Stimulated activated naive CD8-positive, alpha-beta T cell treated with anti-CD3 and anti-CD28 coated beads, Interleukin-15, Interleukin-2, amounts not matched to agents 100 U/mL and 50 U/mL, for 24 hours (primary cell): ENCODE measurements at regions not wholly inside any gene's neighbourhood (a gene's known extent, or its start where the extent isn't known, plus 50 kb on each side); places are given as distances from the start of the nearest gene placed in this dataset.

ENCODE experiments used
- ATAC-seq: fragments of 150-1000 bp; cut with Tn5 transposase; one replicate; pipeline ENCODE4 v1.10.0; 2021
- DNase-seq: peaks from one replicate; pipeline ENCODE4 v3.0.0; 2021

DNA sequence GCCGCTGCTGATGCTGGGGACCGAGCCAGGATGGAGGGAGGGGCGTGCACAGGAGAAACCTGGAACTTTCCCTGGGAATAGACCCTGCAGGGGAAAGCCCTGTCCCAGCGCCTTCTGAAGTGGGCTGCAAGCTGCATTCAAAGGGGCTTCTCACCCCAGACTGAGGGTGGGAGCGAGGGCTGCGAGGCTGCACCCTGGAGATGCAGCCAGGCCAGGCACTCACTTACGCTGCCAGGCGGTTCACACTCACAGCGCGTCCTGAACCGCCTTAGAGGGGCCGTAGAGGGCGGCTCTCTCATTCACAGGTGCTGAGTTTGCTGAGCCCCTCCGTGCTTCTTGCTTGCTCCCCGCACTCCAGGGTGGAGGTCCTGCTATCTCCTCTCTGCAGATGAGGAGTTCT is 208.5 kb upstream of the C14orf180 start:
- DNase-seq, result no peak
- no peak for ATAC-seq

GRCh38 chr14:104371917-104372316 is 207.6 kb upstream of the C14orf180 start:
- ATAC-seq, result no peak
- DNase-seq, result no peak

- no peak for ATAC-seq
- DNase-seq, result no peak
Measured at GRCh38 chr14:104372390-104373054, 207.0 kb upstream of the C14orf180 start.

- ATAC-seq (no peak), DNase-seq (no peak)
Measured at GRCh38 chr14:104373055-104373854, 206.3 kb upstream of the C14orf180 start.

DNA sequence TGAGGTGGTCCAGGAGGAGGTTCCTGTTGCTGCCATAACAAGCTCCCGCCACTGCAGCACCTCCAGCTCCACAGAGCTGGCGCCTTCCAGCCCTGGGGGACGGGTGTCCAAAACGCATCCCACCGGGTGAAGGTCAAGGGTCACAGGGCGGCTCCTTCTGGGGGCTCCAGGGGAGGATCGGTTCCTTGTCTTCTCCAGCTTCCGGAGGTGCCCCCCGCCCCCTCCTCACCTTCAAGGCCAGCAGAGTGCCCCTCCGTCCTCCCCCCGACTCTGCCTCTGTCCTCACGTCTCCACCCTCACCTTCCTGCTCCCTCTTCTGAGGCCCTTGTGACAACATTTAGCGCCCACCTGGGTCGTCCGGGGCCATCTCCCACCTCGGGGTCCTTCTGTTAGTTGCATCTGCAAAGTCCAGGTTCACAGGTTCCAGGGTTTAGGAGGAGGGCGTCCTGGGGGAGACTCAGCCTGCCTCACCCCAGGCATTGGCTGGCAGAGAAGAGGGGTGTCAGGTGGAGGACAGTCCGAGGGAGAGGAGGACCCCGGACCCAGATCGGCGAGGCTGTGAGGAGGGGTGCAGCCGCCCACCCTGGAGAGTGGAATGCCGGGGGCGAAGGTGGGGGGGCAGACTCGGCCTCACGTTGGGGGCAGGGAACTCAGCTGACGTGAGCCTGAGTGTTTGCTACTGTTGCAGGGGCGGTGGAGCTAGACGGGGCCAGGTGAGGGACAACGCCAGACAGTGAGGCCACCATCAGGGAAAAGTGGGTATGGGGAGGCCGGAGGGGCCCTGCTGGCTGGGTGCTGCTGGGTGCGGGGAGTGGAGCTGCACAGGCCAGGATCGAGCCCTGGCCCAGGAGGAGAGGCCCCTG is 205.5 kb upstream of the C14orf180 start:
- DNase-seq, result no peak
- ATAC-seq, result no peak

- ATAC-seq, result no peak
Measured at GRCh38 chr14:104374718-104375080, 204.9 kb upstream of the C14orf180 start.

GRCh38 chr14:104375551-104376201 is 203.9 kb upstream of the C14orf180 start:
- ATAC-seq, result no peak
- DNase-seq, result no peak

More at GRCh38 chr14:104374718-104375080, 204.9 kb upstream of the C14orf180 start:
- no peak for DNase-seq

- no peak for DNase-seq
- ATAC-seq, result no peak
Measured at GRCh38 chr14:104376202-104377140, 203.1 kb upstream of the C14orf180 start.

DNA sequence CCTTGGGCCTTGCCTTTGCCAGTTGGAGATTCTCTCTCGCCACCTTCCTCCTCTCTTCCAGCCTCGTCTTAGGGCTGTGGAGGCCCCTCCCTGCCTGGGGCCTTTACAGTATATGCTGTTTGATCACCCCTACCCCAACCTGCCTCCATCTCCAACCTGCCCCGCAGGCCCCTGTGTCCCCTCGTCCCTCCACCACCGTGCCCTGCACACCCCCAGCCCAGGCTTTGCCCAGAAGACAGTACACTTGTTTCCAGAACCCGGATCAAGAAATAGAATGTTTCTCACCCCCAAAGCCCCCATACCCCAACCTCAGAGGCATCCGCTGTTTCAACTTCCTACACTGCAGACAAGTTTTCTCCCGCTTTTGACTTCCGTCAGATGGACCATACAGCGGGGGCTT is 202.3 kb upstream of the C14orf180 start:
- ATAC-seq, result no peak

DNA sequence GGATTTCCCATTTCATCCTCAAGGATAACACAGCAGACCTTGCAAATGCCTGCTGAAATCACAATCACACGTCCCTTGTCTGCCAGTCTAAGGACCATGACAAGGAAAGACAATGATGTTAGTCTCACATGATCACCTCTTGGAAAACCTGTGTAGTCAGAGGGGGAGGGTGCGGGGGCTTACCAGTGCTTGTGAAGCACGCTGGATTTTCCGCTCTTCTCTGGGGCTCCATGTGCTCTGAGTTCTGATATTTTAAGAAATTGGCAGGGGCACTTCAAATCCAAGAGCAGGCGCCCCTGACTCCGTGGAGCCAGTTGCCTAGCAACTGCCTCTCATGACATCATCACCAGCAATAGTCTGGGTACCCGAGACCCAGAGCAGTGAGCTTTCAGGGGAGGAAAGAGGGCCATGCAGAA is 200.9 kb upstream of the C14orf180 start:
- DNase-seq, result no peak
- ATAC-seq, result no peak

More for the DNA sequence above, 202.3 kb upstream of the C14orf180 start:
- DNase-seq, result no peak

GRCh38 chr14:104382361-104383087 is 197.0 kb upstream of the C14orf180 start:
- ATAC-seq, result no peak
- DNase-seq, result no peak

DNA sequence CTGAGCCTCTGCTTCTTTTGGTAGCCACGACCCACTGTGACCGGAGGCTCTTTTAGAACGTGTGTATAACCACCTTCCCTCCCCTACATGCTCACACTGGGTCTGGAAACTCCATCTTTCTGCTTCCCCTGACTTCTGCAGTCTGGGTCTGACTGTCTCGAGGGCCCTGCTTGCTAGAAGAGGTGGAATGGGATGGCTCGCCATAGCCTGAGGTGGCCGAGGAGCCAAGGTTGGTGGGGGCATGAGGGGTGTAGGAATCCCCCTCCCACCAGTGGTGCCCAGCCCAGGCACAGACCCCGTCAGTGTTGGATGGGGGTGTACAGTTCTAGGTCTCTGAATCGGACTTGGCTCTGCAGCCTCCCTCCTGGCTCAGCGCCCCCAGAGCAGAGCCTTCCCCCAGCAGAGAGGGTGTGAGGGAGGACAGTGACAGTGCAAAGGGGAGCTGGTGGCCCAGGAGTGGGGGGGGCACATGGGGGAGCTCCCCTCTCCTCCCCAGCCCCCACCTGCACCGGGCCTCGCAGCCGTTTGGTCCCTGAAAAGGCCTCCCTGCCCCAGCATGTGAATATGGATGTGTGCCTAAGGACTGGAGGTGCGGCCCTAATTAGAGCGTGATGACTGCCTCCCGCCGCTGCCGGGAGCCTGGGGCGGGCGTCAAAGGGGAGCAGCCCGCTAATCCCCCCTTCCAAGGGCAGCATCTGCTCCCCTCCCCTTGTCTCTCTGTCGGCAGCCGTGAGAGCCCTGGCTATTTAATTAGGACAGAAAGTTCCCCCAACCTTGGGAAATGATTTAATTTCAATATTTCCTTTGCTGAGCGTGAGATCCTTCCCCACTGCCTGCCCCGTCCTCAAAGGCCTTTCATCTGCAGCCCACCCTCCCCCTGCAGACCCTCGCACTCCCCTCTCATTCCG is 196.2 kb upstream of the C14orf180 start:
- no peak for DNase-seq

GRCh38 chr14:104383996-104384775 is 195.4 kb upstream of the C14orf180 start:
- DNase-seq (no peak), ATAC-seq (no peak)

More for the DNA sequence above, 196.2 kb upstream of the C14orf180 start:
- no peak for ATAC-seq

- DNase-seq, result no peak
- no peak for ATAC-seq
Measured at GRCh38 chr14:104384776-104385071, 194.8 kb upstream of the C14orf180 start.

- DNase-seq (no peak), ATAC-seq (no peak)
Measured at GRCh38 chr14:104385111-104385510, 194.5 kb upstream of the C14orf180 start.

- no peak for ATAC-seq
Measured at GRCh38 chr14:104385531-104386101, 193.9 kb upstream of the C14orf180 start.

DNA sequence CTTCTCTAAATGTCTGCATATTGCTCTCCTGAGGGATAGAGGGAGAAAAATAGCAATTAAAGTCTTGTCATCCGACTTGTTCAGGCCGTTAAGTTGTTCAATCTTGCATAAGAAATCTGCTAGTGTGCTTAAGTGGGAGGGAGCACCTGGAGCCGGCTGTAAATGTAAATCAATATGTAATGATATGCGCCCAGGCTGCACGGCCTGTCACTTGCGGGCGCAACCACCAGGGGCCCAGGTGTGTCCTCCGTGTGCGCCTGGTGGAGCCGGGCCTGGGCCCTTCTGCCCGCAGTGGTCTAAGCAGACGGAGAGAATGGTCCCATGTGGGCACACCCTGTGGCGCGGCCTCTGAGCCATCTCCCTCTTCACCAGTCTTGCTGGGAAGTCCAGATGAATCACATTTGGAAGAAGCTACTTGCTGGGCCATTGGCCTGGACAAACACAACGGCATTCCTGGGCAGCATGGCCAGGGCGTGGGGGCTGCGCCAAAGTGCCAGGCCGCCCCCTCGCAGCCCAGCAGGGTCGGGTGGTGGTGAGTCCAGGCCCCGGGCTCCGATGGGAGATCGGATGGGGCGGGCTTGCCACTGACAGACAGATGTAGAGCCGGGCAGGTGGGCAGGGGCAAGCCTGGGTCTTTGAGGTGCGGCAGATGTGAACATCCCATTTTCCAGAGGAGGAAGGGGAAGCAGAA is 193.3 kb upstream of the C14orf180 start:
- no peak for DNase-seq
- no peak for ATAC-seq

More at GRCh38 chr14:104385531-104386101, 193.9 kb upstream of the C14orf180 start:
- DNase-seq, result no peak
